Activated naive CD4-positive, alpha-beta T cell treated with anti-CD3 and anti-CD28 coated beads, Interleukin-2, amount 10 ng/mL, durations not matched to agents 7 days and 5 days (primary cell): ENCODE measurements at regions not wholly inside any gene's neighbourhood (a gene's known extent, or its start where the extent isn't known, plus 50 kb on each side); places are given as distances from the start of the nearest gene placed in this dataset.

Experiments
- CTCF ChIA-PET: fragments of 350-600 bp; sonication (Branson Sonifier 250); formaldehyde crosslinking; loops from one replicate; lab custom pipeline; 2021; ENCODE audit warnings: antibody characterized with exemption; lab: Charles Lee
- DNase-seq: peaks from one replicate; pipeline ENCODE4 v3.0.0-alpha.2; 2020
- H3K27ac Mint-ChIP-seq: one replicate; pipeline ENCODE4 v1.8.0; 2021; ENCODE audit warnings: mild to moderate bottlenecking, moderate library complexity, mixed read lengths
- H3K27me3 Mint-ChIP-seq: one replicate; pipeline ENCODE4 v1.8.0; 2021; ENCODE audit warnings: mild to moderate bottlenecking, mixed read lengths
- H3K36me3 Mint-ChIP-seq: one replicate; pipeline ENCODE4 v1.8.0; 2021; ENCODE audit warnings: mixed read lengths
- H3K4me1 Mint-ChIP-seq: one replicate; pipeline ENCODE4 v1.8.0; 2021; ENCODE audit warnings: mixed read lengths
- H3K4me3 Mint-ChIP-seq: one replicate; pipeline ENCODE4 v1.8.0; 2021; ENCODE audit warnings: mild to moderate bottlenecking, moderate library complexity, mixed read lengths
- H3K9me3 Mint-ChIP-seq: one replicate; pipeline ENCODE4 v1.8.0; 2021; ENCODE audit warnings: mixed read lengths

GRCh38 chr18:28407681-28408080, 230.8 kb upstream of the CDH2 start:
- H3K9me3 Mint-ChIP-seq, result peaks cover 3% of the 10 kb centered on the region
- no peaks in the 10 kb centered on the region for H3K4me1 Mint-ChIP-seq
- H3K27me3 Mint-ChIP-seq, result no peaks in the 10 kb centered on the region
- DNase-seq, result no peak
- no peaks in the 10 kb centered on the region for H3K36me3 Mint-ChIP-seq
- no peak overlapping the region for H3K4me3 Mint-ChIP-seq
- CTCF ChIA-PET, result no interaction called here
- no peak overlapping the region for H3K27ac Mint-ChIP-seq

DNA sequence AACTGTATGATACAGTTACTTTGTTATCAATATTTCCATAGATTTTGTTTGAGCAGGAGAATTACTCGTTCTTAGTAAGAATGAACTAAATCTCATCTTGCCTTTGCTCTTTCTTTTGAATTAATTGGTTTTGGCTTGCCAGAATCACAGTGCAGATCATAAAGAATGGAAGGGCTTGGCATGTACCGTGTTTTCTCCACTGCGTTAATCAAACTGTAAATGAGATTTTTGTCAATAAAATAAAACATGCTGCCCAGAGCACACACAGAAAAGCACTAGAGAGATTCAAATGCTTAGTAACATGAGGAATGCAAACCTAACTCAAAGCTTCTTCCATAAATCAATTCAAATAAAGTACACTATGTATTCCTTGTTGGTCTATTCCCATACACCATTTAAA, 229.6 kb upstream of the CDH2 start:
- Mint-ChIP-seq H3K27ac (no peak overlapping the region), H3K36me3 (no peaks in the 10 kb centered on the region), H3K27me3 (no peaks in the 10 kb centered on the region), H3K9me3 (peaks cover 7% of the 10 kb centered on the region), H3K4me3 (no peak overlapping the region), H3K4me1 (no peaks in the 10 kb centered on the region)
- CTCF ChIA-PET, result no interaction called here
- no peak for DNase-seq

- peaks cover 9% of the 10 kb centered on the region for H3K9me3 Mint-ChIP-seq
- no peak overlapping the region for H3K27ac Mint-ChIP-seq
- no peak for DNase-seq
- H3K36me3 Mint-ChIP-seq, result no peaks in the 10 kb centered on the region
- no peak overlapping the region for H3K4me3 Mint-ChIP-seq
- no peaks in the 10 kb centered on the region for H3K4me1 Mint-ChIP-seq
- CTCF ChIA-PET, result no interaction called here
- no peaks in the 10 kb centered on the region for H3K27me3 Mint-ChIP-seq
These were observed 227.8 kb upstream of the CDH2 start for GRCh38 chr18:28404694-28405093.

DNA sequence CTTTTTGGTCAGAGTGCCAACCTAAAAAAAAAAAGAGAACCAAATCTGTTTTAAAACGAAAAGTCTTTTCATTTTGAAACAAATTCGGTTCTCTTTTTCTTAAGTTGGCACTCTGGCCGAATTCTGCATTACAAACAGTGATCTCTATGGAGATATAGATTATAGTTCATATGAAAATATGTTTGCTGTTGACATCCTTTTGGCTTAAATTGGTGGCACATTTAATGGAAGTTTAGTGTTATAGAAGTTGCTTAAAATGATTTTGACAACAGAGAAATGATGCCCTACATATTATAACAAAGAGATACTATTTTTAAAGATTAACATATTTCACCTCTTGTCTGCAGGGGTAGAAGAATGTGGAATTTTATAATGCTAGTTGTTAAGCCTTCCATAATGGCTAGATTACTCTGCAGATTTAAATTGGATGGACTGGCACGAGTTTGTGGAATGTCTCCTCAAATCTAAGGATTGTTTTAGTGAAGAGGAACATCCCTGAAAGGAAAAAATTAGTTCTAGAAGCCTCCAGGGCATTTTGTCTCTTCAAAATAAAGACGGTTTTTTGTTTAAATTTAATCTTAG, 222.9 kb upstream of the CDH2 start:
- Mint-ChIP-seq H3K27ac (no peak overlapping the region), H3K36me3 (no peaks in the 10 kb centered on the region), H3K27me3 (no peaks in the 10 kb centered on the region), H3K9me3 (peaks cover 11% of the 10 kb centered on the region), H3K4me3 (no peak overlapping the region), H3K4me1 (no peaks in the 10 kb centered on the region)
- DNase-seq, result no peak
- CTCF ChIA-PET, result no interaction called here

GRCh38 chr18:28398471-28398870, 221.5 kb upstream of the CDH2 start:
- H3K27me3 Mint-ChIP-seq, result no peaks in the 10 kb centered on the region
- H3K4me1 Mint-ChIP-seq, result no peaks in the 10 kb centered on the region
- H3K36me3 Mint-ChIP-seq, result no peaks in the 10 kb centered on the region
- no peak overlapping the region for H3K4me3 Mint-ChIP-seq
- CTCF ChIA-PET, result no interaction called here
- DNase-seq, result no peak
- no peak overlapping the region for H3K27ac Mint-ChIP-seq
- H3K9me3 Mint-ChIP-seq, result peaks cover 19% of the 10 kb centered on the region

- Mint-ChIP-seq H3K4me3 (no peak overlapping the region), H3K9me3 (peaks cover 34% of the 10 kb centered on the region), H3K27ac (no peak overlapping the region), H3K27me3 (no peaks in the 10 kb centered on the region), H3K36me3 (no peaks in the 10 kb centered on the region), H3K4me1 (no peaks in the 10 kb centered on the region)
- DNase-seq, result no peak
- CTCF ChIA-PET, result interaction anchor here (0.6 kb wide), 1 partner anchor 122 kb away, joined by 3 read pairs; no protein-coding TSS in a partner anchor
These were observed 213.1 kb upstream of the CDH2 start for GRCh38 chr18:28390022-28390421.

- Mint-ChIP-seq H3K9me3 (peaks cover 25% of the 10 kb centered on the region), H3K27ac (no peak overlapping the region), H3K36me3 (no peaks in the 10 kb centered on the region), H3K4me3 (no peak overlapping the region), H3K4me1 (no peaks in the 10 kb centered on the region), H3K27me3 (no peaks in the 10 kb centered on the region)
- no peak for DNase-seq
- CTCF ChIA-PET, result no interaction called here
These were observed 205.4 kb upstream of the CDH2 start for GRCh38 chr18:28382215-28382879.

DNA sequence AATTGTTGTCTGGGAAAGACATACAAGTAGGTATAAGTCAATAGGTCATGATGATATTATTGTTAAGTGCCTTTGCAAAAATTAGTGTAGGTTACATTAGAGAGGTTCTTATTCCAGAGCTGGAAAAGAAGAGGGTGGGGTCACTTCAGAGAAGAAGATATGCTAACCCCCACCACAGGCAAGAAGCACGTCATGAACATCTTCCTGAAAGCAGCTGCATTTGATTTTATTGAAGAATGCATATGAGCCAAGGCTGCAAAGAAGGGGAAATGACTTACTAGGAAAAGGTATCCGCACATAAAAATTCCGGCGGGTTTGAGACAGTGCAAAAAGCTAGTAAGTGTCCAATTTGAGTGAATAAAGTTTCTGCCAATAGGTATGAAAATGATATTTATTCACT, 195.3 kb upstream of the CDH2 start:
- no peak for DNase-seq
- H3K27me3 Mint-ChIP-seq, result no peaks in the 10 kb centered on the region
- H3K36me3 Mint-ChIP-seq, result no peaks in the 10 kb centered on the region
- H3K27ac Mint-ChIP-seq, result no peak overlapping the region
- CTCF ChIA-PET, result no interaction called here
- H3K4me1 Mint-ChIP-seq, result no peaks in the 10 kb centered on the region
- H3K4me3 Mint-ChIP-seq, result no peak overlapping the region
- peaks cover 18% of the 10 kb centered on the region for H3K9me3 Mint-ChIP-seq

- Mint-ChIP-seq H3K9me3 (peaks cover 12% of the 10 kb centered on the region), H3K27ac (no peak overlapping the region), H3K36me3 (no peaks in the 10 kb centered on the region), H3K4me3 (no peak overlapping the region), H3K4me1 (no peaks in the 10 kb centered on the region), H3K27me3 (no peaks in the 10 kb centered on the region)
- DNase-seq, result no peak
- CTCF ChIA-PET, result no interaction called here
These were observed 189.7 kb upstream of the CDH2 start for GRCh38 chr18:28366676-28367075.

GRCh38 chr18:28365411-28365831, 188.5 kb upstream of the CDH2 start:
- Mint-ChIP-seq H3K9me3 (peaks cover 12% of the 10 kb centered on the region), H3K4me1 (no peaks in the 10 kb centered on the region), H3K4me3 (no peak overlapping the region), H3K36me3 (no peaks in the 10 kb centered on the region), H3K27ac (no peak overlapping the region), H3K27me3 (no peaks in the 10 kb centered on the region)
- CTCF ChIA-PET, result no interaction called here
- DNase-seq, result no peak

DNA sequence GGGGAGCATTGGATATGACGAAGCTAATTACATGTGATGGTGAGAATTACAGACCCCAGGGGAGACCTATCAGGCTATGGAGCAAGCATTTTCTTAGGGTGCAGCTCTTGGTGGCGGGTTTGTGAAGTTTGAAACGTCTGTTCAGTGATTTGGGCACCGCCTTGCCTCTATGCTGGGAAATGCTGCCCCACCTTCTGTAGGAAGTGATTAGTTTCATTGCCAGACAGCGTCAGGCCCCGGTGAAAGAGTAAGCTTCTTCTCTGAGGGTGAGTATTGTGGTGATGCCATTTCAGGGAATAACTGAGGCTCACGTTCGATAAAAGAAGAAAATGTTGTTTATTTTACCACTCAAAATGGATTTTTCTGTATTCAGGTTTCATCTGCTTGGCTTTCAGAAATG, 186.2 kb upstream of the CDH2 start:
- Mint-ChIP-seq H3K9me3 (peaks cover 12% of the 10 kb centered on the region), H3K4me1 (no peaks in the 10 kb centered on the region), H3K27ac (no peak overlapping the region), H3K4me3 (no peak overlapping the region), H3K27me3 (no peaks in the 10 kb centered on the region), H3K36me3 (no peaks in the 10 kb centered on the region)
- CTCF ChIA-PET, result no interaction called here
- DNase-seq, result no peak

DNA sequence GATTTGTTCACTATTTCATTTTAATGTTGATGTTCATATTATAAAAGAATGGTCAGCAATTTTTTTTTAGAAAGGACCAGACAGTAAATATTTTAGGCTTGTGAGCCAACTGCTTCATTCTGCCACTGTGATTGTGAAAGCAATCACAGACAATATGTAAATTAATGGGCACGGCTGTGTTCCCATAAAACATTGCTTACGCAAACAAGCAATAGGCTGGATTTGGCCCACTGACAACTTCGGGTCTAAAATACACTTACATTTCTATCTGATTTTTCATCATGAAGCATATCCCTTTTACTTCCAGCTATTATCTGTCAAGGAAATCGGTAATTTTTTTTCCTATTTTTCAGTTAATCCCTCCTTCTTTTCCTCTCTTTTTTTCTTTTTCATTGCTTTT, 182.2 kb upstream of the CDH2 start:
- no peak for DNase-seq
- CTCF ChIA-PET, result no interaction called here

DNA sequence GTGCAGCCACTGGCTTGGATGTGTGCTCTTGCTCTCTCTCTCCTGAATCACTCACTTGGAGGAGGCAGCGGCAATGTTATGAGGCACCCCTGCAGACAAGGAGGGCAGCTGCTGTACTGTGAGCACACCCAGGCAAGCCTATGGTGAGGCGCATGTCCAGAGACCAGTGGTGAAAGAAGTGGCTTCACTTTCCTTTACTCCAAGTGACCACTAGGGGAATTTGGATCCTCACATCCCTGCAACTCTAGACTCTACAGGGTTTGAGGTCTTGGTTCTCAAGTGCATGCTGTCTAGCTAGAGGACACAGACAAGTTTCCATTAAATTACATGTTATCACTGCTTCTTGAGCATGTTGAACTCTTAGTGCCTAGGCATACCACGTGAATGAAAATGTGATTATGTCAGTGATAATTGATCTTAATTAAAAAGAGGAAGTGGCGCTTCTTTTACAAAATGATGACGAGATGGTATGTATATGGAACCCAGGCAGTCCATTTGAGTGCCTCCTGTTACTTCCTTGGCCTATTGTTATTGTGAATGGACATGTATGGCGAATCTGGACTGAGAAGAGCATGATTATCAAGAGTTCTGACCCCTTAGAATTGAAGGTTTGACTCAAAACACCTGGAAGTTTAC, 181.0 kb upstream of the CDH2 start:
- CTCF ChIA-PET, result no interaction called here
- no peak for DNase-seq

More for the DNA sequence above, 182.2 kb upstream of the CDH2 start:
- Mint-ChIP-seq H3K4me3 (no peak overlapping the region), H3K27me3 (no peaks in the 10 kb centered on the region), H3K9me3 (peaks cover 11% of the 10 kb centered on the region), H3K27ac (no peak overlapping the region), H3K4me1 (no peaks in the 10 kb centered on the region), H3K36me3 (no peaks in the 10 kb centered on the region)

GRCh38 chr18:28350821-28351220, 173.9 kb upstream of the CDH2 start:
- Mint-ChIP-seq H3K36me3 (no peaks in the 10 kb centered on the region), H3K4me1 (no peaks in the 10 kb centered on the region), H3K27me3 (no peaks in the 10 kb centered on the region), H3K27ac (no peak overlapping the region), H3K9me3 (peaks cover 20% of the 10 kb centered on the region), H3K4me3 (no peak overlapping the region)
- CTCF ChIA-PET, result no interaction called here
- no peak for DNase-seq

More for the DNA sequence above, 181.0 kb upstream of the CDH2 start:
- Mint-ChIP-seq H3K4me3 (no peak overlapping the region), H3K27ac (no peak overlapping the region), H3K27me3 (no peaks in the 10 kb centered on the region), H3K36me3 (no peaks in the 10 kb centered on the region), H3K9me3 (peaks cover 11% of the 10 kb centered on the region), H3K4me1 (no peaks in the 10 kb centered on the region)

GRCh38 chr18:28342231-28342630, 165.3 kb upstream of the CDH2 start:
- no peaks in the 10 kb centered on the region for H3K36me3 Mint-ChIP-seq
- H3K9me3 Mint-ChIP-seq, result peaks cover 14% of the 10 kb centered on the region
- H3K4me3 Mint-ChIP-seq, result no peak overlapping the region
- no peak for DNase-seq
- H3K27ac Mint-ChIP-seq, result no peak overlapping the region
- no peaks in the 10 kb centered on the region for H3K4me1 Mint-ChIP-seq
- CTCF ChIA-PET, result no interaction called here
- H3K27me3 Mint-ChIP-seq, result no peaks in the 10 kb centered on the region
